Keratinocyte (primary cell): ENCODE measurements at regions not wholly inside any gene's neighbourhood (a gene's known extent, or its start where the extent isn't known, plus 50 kb on each side); places are given as distances from the start of the nearest gene placed in this dataset.

ENCODE experiments used
- DNase-seq: peaks from one replicate; pipeline ENCODE4 v3.0.0-alpha.2; 2011; ENCODE audit warnings: low read depth, missing footprints, low spot score
- FAIRE-seq: peaks from 2 replicates; lab custom pipeline; 2011; peaks lifted over from hg19 to GRCh38; lab: Jason Lieb, UNC
- H2AFZ ChIP-seq: 2 replicates; pipeline ENCODE4 v1.6.0; 2012; ENCODE audit warnings: low read length, control low read depth, inconsistent platforms; ENCODE audit not compliant: control insufficient read depth
- H3K27ac ChIP-seq: 2 replicates; pipeline ENCODE4 v1.5.1; 2011; ENCODE audit warnings: low read length; ENCODE audit not compliant: control insufficient read depth, insufficient read depth
- H3K27me3 ChIP-seq: 3 replicates; pipeline ENCODE4 v1.6.0; 2011; ENCODE audit warnings: low read length; ENCODE audit not compliant: control insufficient read depth, insufficient read depth; ENCODE audit errors: extremely low read depth
- H3K36me3 ChIP-seq, 2 experiments: 2 replicates in 1 of 2; 3 replicates in 1 of 2; pipeline ENCODE4 v1.5.1; 2011; ENCODE audit warnings: low read length in 2 of 2, mild to moderate bottlenecking in 1 of 2; ENCODE audit not compliant: control insufficient read depth in 2 of 2, insufficient read depth in 2 of 2; ENCODE audit errors: extremely low read depth in 1 of 2
- H3K4me1 ChIP-seq: 3 replicates; pipeline ENCODE4 v1.5.1; 2011; ENCODE audit warnings: low read length; ENCODE audit not compliant: control insufficient read depth, insufficient read depth; ENCODE audit errors: extremely low read depth
- H3K4me2 ChIP-seq: 3 replicates; pipeline ENCODE4 v1.6.0; 2011; ENCODE audit warnings: low read depth, low read length; ENCODE audit not compliant: control insufficient read depth, insufficient read depth; ENCODE audit errors: extremely low read depth
- H3K4me3 ChIP-seq, 3 experiments: fragments of 200-600 bp in 1 of 3; sonication (generic) in 1 of 3; 2 replicates in 2 of 3; 3 replicates in 1 of 3; pipeline ENCODE4 v1.5.1; 2011 to 2016; ENCODE audit warnings: low read length in 3 of 3, mild to moderate bottlenecking in 3 of 3, control low read depth in 2 of 3, inconsistent platforms in 1 of 3, low read depth in 1 of 3, mixed read lengths in 1 of 3, mixed run types in 1 of 3, moderate library complexity in 1 of 3; ENCODE audit not compliant: control insufficient read depth in 2 of 3, insufficient read depth in 2 of 3; ENCODE audit errors: extremely low read depth in 1 of 3
- H3K79me2 ChIP-seq: 2 replicates; pipeline ENCODE4 v1.6.0; 2012; ENCODE audit warnings: low read length; ENCODE audit not compliant: control insufficient read depth, insufficient read depth
- H3K9ac ChIP-seq: 3 replicates; pipeline ENCODE4 v1.6.0; 2011; ENCODE audit warnings: low read length; ENCODE audit not compliant: control insufficient read depth, insufficient read depth; ENCODE audit errors: extremely low read depth
- H3K9me1 ChIP-seq: 3 replicates; pipeline ENCODE4 v1.6.0; 2011; ENCODE audit warnings: low read length; ENCODE audit not compliant: control insufficient read depth, insufficient read depth; ENCODE audit errors: extremely low read depth
- H3K9me3 ChIP-seq: 2 replicates; pipeline ENCODE4 v1.5.1; 2012; ENCODE audit warnings: low read depth, low read length; ENCODE audit not compliant: control insufficient read depth
- H4K20me1 ChIP-seq: 3 replicates; pipeline ENCODE4 v1.6.0; 2011; ENCODE audit warnings: low read length; ENCODE audit not compliant: control insufficient read depth, insufficient read depth; ENCODE audit errors: extremely low read depth
- EZH2 ChIP-seq: IDR thresholded peaks from one replicate; pipeline ENCODE4 v1.6.1; 2012; ENCODE audit warnings: inconsistent platforms, mild to moderate bottlenecking, low read length, moderate library complexity
- dilution Hi-C: fragments of 300-500 bp; cut with MboI; formaldehyde crosslinking; loops from one replicate; pipeline ENCODE4 v1.7.0; 2020; ENCODE audit warnings: low sequenced_read_pairs; ENCODE audit not compliant: extremely low pct_ligation_motif_present
- TF ChIP-seq, protein P1 (sequence below), 3 experiments: IDR thresholded peaks in 1 of 3; conservative IDR thresholded peaks in 1 of 3; optimal IDR thresholded peaks in 1 of 3; 2 replicates in 2 of 3; 3 replicates in 1 of 3; pipeline versions ENCODE3 to v1.5.1; 2011; ENCODE audit warnings: low read length in 3 of 3, mild to moderate bottlenecking in 3 of 3, moderate library complexity in 2 of 3, control low read depth in 1 of 3, inconsistent platforms in 1 of 3; ENCODE audit not compliant: insufficient read depth in 2 of 3; ENCODE audit errors: extremely low read depth in 1 of 3

DNA sequence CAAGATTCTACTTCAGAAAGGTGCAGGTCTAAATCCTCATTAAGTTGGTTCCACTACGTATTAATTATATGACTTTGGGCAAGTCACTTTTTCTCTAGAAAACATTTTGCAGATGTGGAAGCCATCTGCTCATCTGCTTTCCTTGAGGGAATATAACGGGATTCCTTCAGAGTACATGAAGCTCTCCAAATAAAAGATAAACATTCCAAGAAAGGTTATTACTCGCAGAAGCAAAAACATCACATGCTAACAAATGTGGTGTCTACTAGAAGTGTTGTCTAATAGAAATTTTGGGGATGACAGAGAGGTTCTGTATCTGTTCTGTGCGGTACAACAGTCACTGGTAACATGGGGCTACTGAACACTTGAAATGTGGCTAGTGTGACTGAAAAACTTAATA, 60.2 kb downstream of the NIBAN1 start:
- Histone ChIP-seq H3K9me3 (no peaks in the 10 kb centered on the region), H3K4me3 (no peak overlapping the region), H3K79me2 (no peaks in the 10 kb centered on the region), H3K27me3 (no peaks in the 10 kb centered on the region), H4K20me1 (no peaks in the 10 kb centered on the region), H2AFZ (no peak overlapping the region), H3K9ac (no peak overlapping the region), H3K27ac (no peak overlapping the region), H3K36me3 (no peaks in the 10 kb centered on the region), H3K9me1 (no peaks in the 10 kb centered on the region), H3K4me1 (no peaks in the 10 kb centered on the region), H3K4me2 (no peak overlapping the region)
- TF ChIP-seq, protein P1, sequence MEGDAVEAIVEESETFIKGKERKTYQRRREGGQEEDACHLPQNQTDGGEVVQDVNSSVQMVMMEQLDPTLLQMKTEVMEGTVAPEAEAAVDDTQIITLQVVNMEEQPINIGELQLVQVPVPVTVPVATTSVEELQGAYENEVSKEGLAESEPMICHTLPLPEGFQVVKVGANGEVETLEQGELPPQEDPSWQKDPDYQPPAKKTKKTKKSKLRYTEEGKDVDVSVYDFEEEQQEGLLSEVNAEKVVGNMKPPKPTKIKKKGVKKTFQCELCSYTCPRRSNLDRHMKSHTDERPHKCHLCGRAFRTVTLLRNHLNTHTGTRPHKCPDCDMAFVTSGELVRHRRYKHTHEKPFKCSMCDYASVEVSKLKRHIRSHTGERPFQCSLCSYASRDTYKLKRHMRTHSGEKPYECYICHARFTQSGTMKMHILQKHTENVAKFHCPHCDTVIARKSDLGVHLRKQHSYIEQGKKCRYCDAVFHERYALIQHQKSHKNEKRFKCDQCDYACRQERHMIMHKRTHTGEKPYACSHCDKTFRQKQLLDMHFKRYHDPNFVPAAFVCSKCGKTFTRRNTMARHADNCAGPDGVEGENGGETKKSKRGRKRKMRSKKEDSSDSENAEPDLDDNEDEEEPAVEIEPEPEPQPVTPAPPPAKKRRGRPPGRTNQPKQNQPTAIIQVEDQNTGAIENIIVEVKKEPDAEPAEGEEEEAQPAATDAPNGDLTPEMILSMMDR (optimal IDR thresholded peaks at IDR 0.05 in 1 of 3, IDR thresholded peaks at IDR 0.05 in 1 of 3, conservative IDR thresholded peaks at IDR 0.05 in 1 of 3; ENCODE audit: extremely low read depth in 1 of 3, insufficient read depth in 2 of 3, low read length in 3 of 3): no peak
- no peak for DNase-seq
- no peak for FAIRE-seq
- dilution Hi-C loops: no loop called here

- Histone ChIP-seq H3K27ac (no peak overlapping the region), H3K9me1 (no peaks in the 10 kb centered on the region), H3K4me2 (no peak overlapping the region), H4K20me1 (no peaks in the 10 kb centered on the region), H3K4me3 (no peak overlapping the region), H3K9me3 (no peaks in the 10 kb centered on the region), H3K27me3 (no peaks in the 10 kb centered on the region), H3K79me2 (no peaks in the 10 kb centered on the region), H3K36me3 (no peaks in the 10 kb centered on the region), H2AFZ (no peak overlapping the region), H3K9ac (no peak overlapping the region), H3K4me1 (no peaks in the 10 kb centered on the region)
- TF ChIP-seq, protein P1 (optimal IDR thresholded peaks at IDR 0.05 in 1 of 3, IDR thresholded peaks at IDR 0.05 in 1 of 3, conservative IDR thresholded peaks at IDR 0.05 in 1 of 3; ENCODE audit: extremely low read depth in 1 of 3, insufficient read depth in 2 of 3, low read length in 3 of 3): no peak
- TF ChIP-seq EZH2: no peak
- DNase-seq (no peak), FAIRE-seq (no peak)
- dilution Hi-C loops: no loop called here
Measured at GRCh38 chr1:184912392-184912791, 61.9 kb downstream of the NIBAN1 start.
